ENCODE measurements at regions not wholly inside any gene's neighbourhood (a gene's known extent, or its start where the extent isn't known, plus 50 kb on each side); places are given as distances from the start of the nearest gene placed in this dataset.

- TF ChIP-seq E2F1 (CRISPR knock-in tag; IDR thresholded peaks at IDR 0.05), result no peak
Measured at GRCh38 chr7:18250133-18250532, 222.5 kb upstream of the PRPS1L1 start (continued).

- no peaks in the 10 kb centered on the region for H3K36me3 ChIP-seq (replicated peaks in 1 of 2; ENCODE audit: control insufficient read depth in 1 of 2, insufficient read depth in 2 of 2, low read length in 2 of 2)
- WGBS (ENCODE audit: low lambda C conversion rate), result 0% methylated on average over 2 of the region's 2 CpGs
- no TSS peak for BruUV-seq (replicated peaks)
- ATAC-seq (no peak), DNase-seq (ENCODE audit: low spot score) (no peak), FAIRE-seq (no peak)
- peaks cover 13% of the 10 kb centered on the region for H3K9me3 ChIP-seq (ENCODE audit: low read length)
- TF ChIP-seq RFX5 (IDR thresholded peaks at IDR 0.05; ENCODE audit: low read depth, low read length) (peak; percentile 65; the same call in 1 of the 2 replicates), ZBTB39 (CRISPR knock-in tag; IDR thresholded peaks at IDR 0.05) (no peak)
- H3K9ac ChIP-seq (ENCODE audit: insufficient read depth, low read depth, low read length), result no peak overlapping the region
- no peak overlapping the region for H3K4me2 ChIP-seq (ENCODE audit: low read depth, low read length)
- no peaks in the 10 kb centered on the region for H3K79me2 ChIP-seq (ENCODE audit: insufficient read depth, low read length)
- H2AFZ ChIP-seq (ENCODE audit: low read length), result no peak overlapping the region
- H4K20me1 ChIP-seq (ENCODE audit: insufficient read depth, low read length), result no peaks in the 10 kb centered on the region
- H3K27ac ChIP-seq (ENCODE audit: extremely low read length, insufficient read depth, low read length), result no peak overlapping the region
- ChIA-PET POLR2A (no interaction called here), CTCF (ENCODE audit: low intra/inter-chr PET ratio, low total read pairs) (no interaction called here)
- H3K4me3 ChIP-seq (replicated peaks in 1 of 3; ENCODE audit: insufficient read depth in 1 of 3, low read depth in 2 of 3, low read length in 3 of 3), result no peak overlapping the region
- intact Hi-C loops (cut with micrococcal nuclease; ENCODE audit: unreplicated experiment), result no loop called here
- in situ Hi-C loops (cut with HindIII; ENCODE audit: extremely low pct_ligation_motif_present, low pct_unique_long_range_greater_than_20kb), result no loop called here
- no peaks in the 10 kb centered on the region for H3K4me1 ChIP-seq (ENCODE audit: insufficient read depth, low read length)
- no peaks in the 10 kb centered on the region for H3K27me3 ChIP-seq (ENCODE audit: control insufficient read depth in 1 of 2, insufficient read depth in 2 of 2, low read length in 2 of 2)
Measured at GRCh38 chr7:18257711-18258110, 230.1 kb upstream of the PRPS1L1 start.

- intact Hi-C loops (cut with micrococcal nuclease; ENCODE audit: unreplicated experiment), result no loop called here
- BruUV-seq (replicated peaks), result no TSS peak
- Histone ChIP-seq H3K36me3 (replicated peaks in 1 of 2; ENCODE audit: control insufficient read depth in 1 of 2, insufficient read depth in 2 of 2, low read length in 2 of 2) (no peaks in the 10 kb centered on the region), H3K4me1 (ENCODE audit: insufficient read depth, low read length) (no peaks in the 10 kb centered on the region), H3K27me3 (ENCODE audit: control insufficient read depth in 1 of 2, insufficient read depth in 2 of 2, low read length in 2 of 2) (no peaks in the 10 kb centered on the region), H3K79me2 (ENCODE audit: insufficient read depth, low read length) (no peaks in the 10 kb centered on the region), H2AFZ (ENCODE audit: low read length) (no peak overlapping the region), H4K20me1 (ENCODE audit: insufficient read depth, low read length) (no peaks in the 10 kb centered on the region), H3K9ac (ENCODE audit: insufficient read depth, low read depth, low read length) (no peak overlapping the region), H3K27ac (ENCODE audit: extremely low read length, insufficient read depth, low read length) (no peak overlapping the region), H3K4me3 (replicated peaks in 1 of 3; ENCODE audit: insufficient read depth in 1 of 3, low read depth in 2 of 3, low read length in 3 of 3) (no peak overlapping the region), H3K9me3 (ENCODE audit: low read length) (peaks cover 13% of the 10 kb centered on the region), H3K4me2 (ENCODE audit: low read depth, low read length) (no peak overlapping the region)
- DNase-seq (ENCODE audit: low spot score) (no peak), FAIRE-seq (no peak), ATAC-seq (no peak)
- TF ChIP-seq GRHL1 (CRISPR knock-in tag; conservative IDR thresholded peaks at IDR 0.05) (no peak), ZNF317 (CRISPR knock-in tag; IDR thresholded peaks at IDR 0.05) (peak; percentile 99)
- WGBS (ENCODE audit: low lambda C conversion rate), result 2% methylated on average over 1 of the region's 1 CpG
- ChIA-PET CTCF (ENCODE audit: low intra/inter-chr PET ratio, low total read pairs) (no interaction called here), POLR2A (no interaction called here)
- in situ Hi-C loops (cut with HindIII; ENCODE audit: extremely low pct_ligation_motif_present, low pct_unique_long_range_greater_than_20kb), result no loop called here
Measured at GRCh38 chr7:18262058-18262457, 233.5 kb upstream of the HDAC9 start.
